ENCODE measurements at regions not wholly inside any gene's neighbourhood (a gene's known extent, or its start where the extent isn't known, plus 50 kb on each side); places are given as distances from the start of the nearest gene placed in this dataset.

- DNase-seq = no peak
- H3K27me3 ChIP-seq (replicated peaks in 1 of 7) = no peaks in the 10 kb centered on the region
- H3K4me3 ChIP-seq = no peak overlapping the region
- intact Hi-C loops (cut with DNase I; ENCODE audit: low total_unique reads) = no loop called here
- no peak overlapping the region for H3K27ac ChIP-seq
- WGBS, 5 donors = 64 to 92% (median 80%) methylated on average over 1 of the region's 1 CpG
- peaks cover 0 to 7% (median 0%) of the 10 kb centered on the region in 8 donors for H3K9me3 ChIP-seq
- no peak for TF ChIP-seq POLR2A (IDR thresholded peaks at IDR 0.05)
- no peak for TF ChIP-seq CTCF (IDR thresholded peaks at IDR 0.05 in 8 of 11, conservative IDR thresholded peaks at IDR 0.05 in 3 of 11)
- TF ChIP-seq POLR2AphosphoS5 (IDR thresholded peaks at IDR 0.05) = no peak
- no peaks in the 10 kb centered on the region for H3K4me1 ChIP-seq
- no peaks in the 10 kb centered on the region for H3K36me3 ChIP-seq
Observed at GRCh38 chr5:60445921-60446320, 254.0 kb downstream of the DEPDC1B start.

GRCh38 chr5:60445427-60445826, 254.5 kb downstream of the DEPDC1B start:
- Histone ChIP-seq H3K9me3 (peaks cover 0 to 7% (median 0%) of the 10 kb centered on the region in 8 donors), H3K36me3 (no peaks in the 10 kb centered on the region), H3K27ac (no peak overlapping the region), H3K27me3 (replicated peaks in 1 of 7) (no peaks in the 10 kb centered on the region), H3K4me3 (no peak overlapping the region), H3K4me1 (no peaks in the 10 kb centered on the region)
- TF ChIP-seq POLR2A (IDR thresholded peaks at IDR 0.05) = no peak
- no peak for TF ChIP-seq CTCF (IDR thresholded peaks at IDR 0.05 in 8 of 11, conservative IDR thresholded peaks at IDR 0.05 in 3 of 11)
- TF ChIP-seq POLR2AphosphoS5 (IDR thresholded peaks at IDR 0.05) = no peak
- intact Hi-C loops (cut with DNase I; ENCODE audit: low total_unique reads) = no loop called here
- DNase-seq = no peak

GRCh38 chr5:60444661-60445360, 255.2 kb downstream of the DEPDC1B start:
- no peaks in the 10 kb centered on the region for H3K27me3 ChIP-seq (replicated peaks in 1 of 7)
- no peak overlapping the region for H3K27ac ChIP-seq
- no peaks in the 10 kb centered on the region for H3K36me3 ChIP-seq
- no peaks in the 10 kb centered on the region for H3K4me1 ChIP-seq
- 73 to 88% (median 79%) methylated on average over 5 of the region's 5 CpGs for WGBS, 5 donors
- H3K4me3 ChIP-seq = no peak overlapping the region
- intact Hi-C loops (cut with DNase I; ENCODE audit: low total_unique reads) = no loop called here
- TF ChIP-seq POLR2AphosphoS5 (IDR thresholded peaks at IDR 0.05) = no peak
- no peak for TF ChIP-seq POLR2A (IDR thresholded peaks at IDR 0.05)
- no peak for TF ChIP-seq CTCF (IDR thresholded peaks at IDR 0.05 in 8 of 11, conservative IDR thresholded peaks at IDR 0.05 in 3 of 11)
- no peak for DNase-seq
- H3K9me3 ChIP-seq = peaks cover 0 to 7% (median 0%) of the 10 kb centered on the region in 8 donors

- intact Hi-C loops (cut with DNase I; ENCODE audit: low total_unique reads) = no loop called here
- TF ChIP-seq POLR2AphosphoS5 (IDR thresholded peaks at IDR 0.05) = no peak
- TF ChIP-seq CTCF (IDR thresholded peaks at IDR 0.05 in 8 of 11, conservative IDR thresholded peaks at IDR 0.05 in 3 of 11) = no peak
- no peak for TF ChIP-seq POLR2A (IDR thresholded peaks at IDR 0.05)
- Histone ChIP-seq H3K4me3 (no peak overlapping the region), H3K36me3 (no peaks in the 10 kb centered on the region), H3K9me3 (peaks cover 0 to 7% (median 0%) of the 10 kb centered on the region in 8 donors), H3K4me1 (no peaks in the 10 kb centered on the region), H3K27ac (no peak overlapping the region), H3K27me3 (replicated peaks in 1 of 7) (no peaks in the 10 kb centered on the region)
- WGBS, 5 donors = 90 to 100% (median 93%) methylated on average over 1 of the region's 1 CpG
- no peak for DNase-seq
Observed at GRCh38 chr5:60439552-60439951, 260.4 kb downstream of the DEPDC1B start.

Measured in spleen (tissue), 11 donors.